ENCODE measurements at regions not wholly inside any gene's neighbourhood (a gene's known extent, or its start where the extent isn't known, plus 50 kb on each side); places are given as distances from the start of the nearest gene placed in this dataset.
A peak's percentile ranks its signal among the peaks of the same experiment; 100 is the strongest.
"Not testable (repeated sequence)": the region's sequence is repeated elsewhere in the genome, so short reads cannot be mapped to it uniquely, and the experiment has no call there.

DNA sequence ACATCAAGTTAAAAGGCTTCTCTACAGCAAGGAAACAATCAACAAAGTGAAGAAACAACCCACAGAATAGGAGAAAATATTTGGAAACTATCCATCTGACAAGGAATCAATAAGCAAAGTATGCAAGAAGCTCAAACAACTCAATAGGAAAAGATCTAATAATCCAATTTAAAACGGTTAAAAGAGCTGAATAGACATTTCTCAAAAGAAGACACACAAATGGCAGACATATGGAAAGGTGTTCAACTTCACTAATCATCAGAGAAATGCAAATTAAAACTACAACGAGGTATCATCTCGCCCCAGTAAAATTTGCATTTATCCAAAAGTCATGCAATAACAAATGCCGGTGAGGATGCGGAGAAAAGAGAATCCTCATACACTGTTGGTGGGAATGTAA is 82.2 kb upstream of the NECTIN3 start:
- Histone ChIP-seq H3K4me2 (no peak overlapping the region), H3K4me1 (ENCODE audit: low read depth, poor library complexity, severe bottlenecking) (no peaks in the 10 kb centered on the region), H4K20me1 (ENCODE audit: insufficient read depth) (no peaks in the 10 kb centered on the region), H2AFZ (ENCODE audit: low read depth) (no peak overlapping the region), H3K27ac (no peak overlapping the region), H3K36me3 (ENCODE audit: insufficient read depth) (no peaks in the 10 kb centered on the region), H3K4me3 (IDR thresholded peaks at IDR 0.05; ENCODE audit: insufficient read depth, low read depth, low read length) (no peak overlapping the region), H3K79me2 (ENCODE audit: insufficient read depth, low read depth) (no peaks in the 10 kb centered on the region), H3K9ac (no peak overlapping the region), H3K27me3 (ENCODE audit: insufficient read depth, low read depth) (no peaks in the 10 kb centered on the region)
- TF ChIP-seq, protein P1, sequence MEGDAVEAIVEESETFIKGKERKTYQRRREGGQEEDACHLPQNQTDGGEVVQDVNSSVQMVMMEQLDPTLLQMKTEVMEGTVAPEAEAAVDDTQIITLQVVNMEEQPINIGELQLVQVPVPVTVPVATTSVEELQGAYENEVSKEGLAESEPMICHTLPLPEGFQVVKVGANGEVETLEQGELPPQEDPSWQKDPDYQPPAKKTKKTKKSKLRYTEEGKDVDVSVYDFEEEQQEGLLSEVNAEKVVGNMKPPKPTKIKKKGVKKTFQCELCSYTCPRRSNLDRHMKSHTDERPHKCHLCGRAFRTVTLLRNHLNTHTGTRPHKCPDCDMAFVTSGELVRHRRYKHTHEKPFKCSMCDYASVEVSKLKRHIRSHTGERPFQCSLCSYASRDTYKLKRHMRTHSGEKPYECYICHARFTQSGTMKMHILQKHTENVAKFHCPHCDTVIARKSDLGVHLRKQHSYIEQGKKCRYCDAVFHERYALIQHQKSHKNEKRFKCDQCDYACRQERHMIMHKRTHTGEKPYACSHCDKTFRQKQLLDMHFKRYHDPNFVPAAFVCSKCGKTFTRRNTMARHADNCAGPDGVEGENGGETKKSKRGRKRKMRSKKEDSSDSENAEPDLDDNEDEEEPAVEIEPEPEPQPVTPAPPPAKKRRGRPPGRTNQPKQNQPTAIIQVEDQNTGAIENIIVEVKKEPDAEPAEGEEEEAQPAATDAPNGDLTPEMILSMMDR (conservative IDR thresholded peaks at IDR 0.05; ENCODE audit: low read depth, low read length) = no peak

GRCh38 chr3:110995461-110996231 is 76.0 kb upstream of the NECTIN3 start:
- no peaks in the 10 kb centered on the region for H4K20me1 ChIP-seq (ENCODE audit: insufficient read depth)
- no peaks in the 10 kb centered on the region for H3K36me3 ChIP-seq (ENCODE audit: insufficient read depth)
- H3K9ac ChIP-seq = no peak overlapping the region
- H3K4me1 ChIP-seq (ENCODE audit: low read depth, poor library complexity, severe bottlenecking) = peaks cover 19% of the 10 kb centered on the region
- no peak overlapping the region for H3K4me3 ChIP-seq (IDR thresholded peaks at IDR 0.05; ENCODE audit: insufficient read depth, low read depth, low read length)
- TF ChIP-seq, protein P1 (conservative IDR thresholded peaks at IDR 0.05; ENCODE audit: low read depth, low read length) = no peak
- no peak overlapping the region for H3K4me2 ChIP-seq
- no peak overlapping the region for H2AFZ ChIP-seq (ENCODE audit: low read depth)
- H3K27ac ChIP-seq = no peak overlapping the region
- no peaks in the 10 kb centered on the region for H3K79me2 ChIP-seq (ENCODE audit: insufficient read depth, low read depth)
- no peaks in the 10 kb centered on the region for H3K27me3 ChIP-seq (ENCODE audit: insufficient read depth, low read depth)

DNA sequence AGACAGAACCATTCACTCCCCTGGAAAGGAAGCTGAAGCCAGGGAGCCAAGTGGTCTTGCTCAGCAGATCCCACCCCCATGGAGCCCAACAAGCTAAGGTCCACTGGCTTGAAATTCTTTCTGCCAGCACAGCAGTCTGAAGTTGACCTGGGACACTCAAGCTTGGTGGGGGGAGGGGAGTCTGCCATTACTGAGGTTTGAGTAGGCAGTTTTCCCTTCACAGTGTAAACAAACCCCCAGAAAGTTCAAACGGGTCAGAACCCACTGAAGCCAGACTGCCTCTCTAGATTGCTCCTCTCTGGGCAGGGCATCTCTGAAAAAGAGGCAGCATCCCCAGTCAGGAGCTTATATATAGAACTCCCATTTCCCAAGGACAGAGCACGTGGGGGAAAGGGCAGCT is 72.8 kb upstream of the NECTIN3 start:
- H3K4me2 ChIP-seq = peak overlapping the region; percentile 57

DNA sequence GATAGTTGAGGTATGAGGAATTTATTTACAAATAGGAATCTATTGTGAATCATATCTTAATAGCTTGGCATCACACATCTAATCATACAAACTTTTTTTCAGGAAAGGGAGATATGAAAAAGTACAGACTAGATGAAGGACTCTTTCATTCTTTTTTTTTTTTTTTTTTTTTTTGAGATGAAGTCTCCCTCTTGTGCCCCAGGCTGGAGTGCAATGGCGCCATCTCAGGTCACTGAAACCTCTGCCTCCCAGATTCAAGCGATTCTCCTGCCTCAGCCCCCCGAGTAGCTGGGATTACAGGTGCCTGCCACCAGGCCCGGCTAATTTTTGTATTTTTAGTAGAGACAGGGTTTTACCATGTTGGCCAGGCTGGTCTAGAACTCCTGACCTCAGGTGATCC is 65.1 kb upstream of the NECTIN3 start:
- H3K36me3 ChIP-seq (ENCODE audit: insufficient read depth); H3K9ac ChIP-seq; H3K4me1 ChIP-seq (ENCODE audit: low read depth, poor library complexity, severe bottlenecking); H3K4me2 ChIP-seq; H3K27me3 ChIP-seq (ENCODE audit: insufficient read depth, low read depth); H3K27ac ChIP-seq; H3K79me2 ChIP-seq (ENCODE audit: insufficient read depth, low read depth); H4K20me1 ChIP-seq (ENCODE audit: insufficient read depth); H2AFZ ChIP-seq (ENCODE audit: low read depth); H3K4me3 ChIP-seq (IDR thresholded peaks at IDR 0.05; ENCODE audit: insufficient read depth, low read depth, low read length): not testable (repeated sequence)

More for the DNA sequence above, 72.8 kb upstream of the NECTIN3 start:
- H3K79me2 ChIP-seq (ENCODE audit: insufficient read depth, low read depth); H4K20me1 ChIP-seq (ENCODE audit: insufficient read depth); H3K27me3 ChIP-seq (ENCODE audit: insufficient read depth, low read depth); H3K36me3 ChIP-seq (ENCODE audit: insufficient read depth); H3K4me3 ChIP-seq (IDR thresholded peaks at IDR 0.05; ENCODE audit: insufficient read depth, low read depth, low read length): not testable (repeated sequence)
- Histone ChIP-seq H3K27ac (peak overlapping the region; percentile 77), H3K4me1 (ENCODE audit: low read depth, poor library complexity, severe bottlenecking) (peaks cover 24% of the 10 kb centered on the region), H3K9ac (peak overlapping the region; percentile 79), H2AFZ (ENCODE audit: low read depth) (peak overlapping the region; percentile 88)

DNA sequence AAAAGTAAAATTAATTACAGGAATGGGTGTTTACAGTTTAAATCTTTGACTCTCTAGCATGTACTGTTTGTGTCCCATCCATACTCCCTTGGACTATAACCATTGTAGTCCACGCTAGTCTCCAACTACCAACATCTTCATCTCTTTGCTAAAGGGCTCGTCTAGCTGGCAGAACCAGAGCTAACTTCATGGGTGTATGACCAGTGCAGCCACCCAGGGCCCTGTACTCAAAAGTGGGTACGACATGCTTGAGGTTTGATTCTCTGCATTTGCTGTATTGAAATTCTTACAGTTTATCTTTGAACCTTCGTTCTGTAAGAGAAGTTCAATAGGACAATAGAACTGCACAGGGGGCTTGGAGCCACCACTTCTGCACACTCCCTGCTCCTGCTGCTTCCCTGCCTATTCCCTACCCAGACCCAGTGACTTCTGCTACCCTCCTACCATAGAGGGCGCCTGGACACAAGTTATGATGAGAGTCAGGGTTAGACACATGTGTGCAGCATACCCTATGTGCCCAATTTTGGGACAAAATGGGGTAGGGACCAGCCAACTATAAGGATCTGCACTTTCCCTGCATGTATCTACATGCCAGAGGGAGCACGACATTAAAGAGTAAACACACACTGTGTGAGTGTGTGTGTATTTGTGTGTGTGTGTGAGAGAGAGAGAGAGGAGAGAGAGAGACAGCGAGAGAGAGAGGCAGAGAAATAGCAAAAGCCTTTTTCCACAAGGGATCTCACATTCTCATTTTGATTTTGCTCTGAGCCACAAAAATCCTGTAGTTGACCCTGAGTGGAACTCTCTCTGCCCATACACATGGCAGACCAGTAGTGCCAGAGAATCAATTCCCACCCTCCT is 59.0 kb upstream of the NECTIN3 start:
- no peaks in the 10 kb centered on the region for H3K27me3 ChIP-seq (ENCODE audit: insufficient read depth, low read depth)
- H4K20me1 ChIP-seq (ENCODE audit: insufficient read depth) = no peaks in the 10 kb centered on the region
- H3K79me2 ChIP-seq (ENCODE audit: insufficient read depth, low read depth) = no peaks in the 10 kb centered on the region
- H3K27ac ChIP-seq = no peak overlapping the region
- H3K4me3 ChIP-seq (IDR thresholded peaks at IDR 0.05; ENCODE audit: insufficient read depth, low read depth, low read length) = no peak overlapping the region
- no peak overlapping the region for H2AFZ ChIP-seq (ENCODE audit: low read depth)
- no peak overlapping the region for H3K4me2 ChIP-seq
- no peaks in the 10 kb centered on the region for H3K4me1 ChIP-seq (ENCODE audit: low read depth, poor library complexity, severe bottlenecking)
- TF ChIP-seq, protein P1 (conservative IDR thresholded peaks at IDR 0.05; ENCODE audit: low read depth, low read length) = no peak
- no peak overlapping the region for H3K9ac ChIP-seq
- H3K36me3 ChIP-seq (ENCODE audit: insufficient read depth) = no peaks in the 10 kb centered on the region
